ENCODE measurements at regions not wholly inside any gene's neighbourhood (a gene's known extent, or its start where the extent isn't known, plus 50 kb on each side); places are given as distances from the start of the nearest gene placed in this dataset.

DNA sequence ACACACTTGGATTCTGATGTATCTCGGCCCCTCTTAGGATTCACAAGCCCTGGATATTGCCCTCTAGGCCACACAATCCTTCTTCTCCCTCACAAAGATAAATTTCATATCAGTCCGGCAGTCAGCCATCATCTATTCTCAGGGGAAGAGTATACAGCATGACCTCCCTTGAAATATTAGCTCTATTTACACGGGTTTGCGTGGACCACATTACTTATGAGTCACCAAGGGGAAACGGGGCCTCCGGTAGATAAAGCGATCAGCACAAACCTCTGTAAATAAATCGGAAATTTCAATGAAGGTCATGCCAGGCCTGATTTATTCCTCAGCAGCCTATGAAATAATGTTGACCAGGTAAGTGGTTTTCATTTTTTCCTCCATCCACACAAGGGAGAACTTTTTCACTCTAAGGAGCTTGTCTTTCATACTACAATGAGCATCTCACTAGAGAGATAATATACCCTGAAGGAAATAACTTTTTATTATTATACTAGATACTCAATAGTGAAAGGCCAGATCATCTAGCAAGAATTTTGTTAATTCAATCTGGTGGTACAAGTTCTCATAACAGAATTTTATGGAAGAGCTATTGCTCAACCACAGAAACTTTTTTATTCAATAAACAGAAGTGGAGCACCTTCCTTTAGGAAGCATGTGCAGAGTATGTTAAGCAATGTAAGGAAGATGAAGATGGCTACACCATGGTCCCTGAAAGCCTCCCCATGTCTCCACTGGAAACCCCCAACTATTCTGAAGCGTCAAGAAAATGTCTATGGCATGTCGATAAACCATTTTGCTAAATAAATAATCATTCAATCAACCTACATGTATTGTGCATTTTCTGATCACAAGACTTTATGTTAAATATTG, 125.2 kb upstream of the PIK3C3 start:
- no peak for DNase-seq

DNA sequence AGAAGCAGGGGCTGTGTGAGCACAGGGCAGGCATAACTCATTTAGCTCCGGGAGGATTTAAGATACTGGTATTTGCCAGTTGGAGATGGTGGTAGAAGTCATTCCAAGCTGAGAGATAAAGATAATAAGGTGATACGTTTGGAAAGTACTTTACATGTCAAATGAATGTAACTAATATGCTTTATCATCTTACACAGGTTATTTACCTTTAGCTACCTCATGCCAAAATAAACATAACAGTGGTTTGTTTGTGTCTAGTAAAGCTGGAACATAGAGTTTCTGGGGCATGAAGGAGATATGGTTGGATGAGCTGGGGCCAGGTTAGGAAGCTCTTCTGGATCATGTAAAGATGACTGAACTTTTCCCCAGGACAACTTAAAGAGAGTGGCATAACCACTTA, 126.9 kb upstream of the PIK3C3 start:
- no peak for DNase-seq

DNA sequence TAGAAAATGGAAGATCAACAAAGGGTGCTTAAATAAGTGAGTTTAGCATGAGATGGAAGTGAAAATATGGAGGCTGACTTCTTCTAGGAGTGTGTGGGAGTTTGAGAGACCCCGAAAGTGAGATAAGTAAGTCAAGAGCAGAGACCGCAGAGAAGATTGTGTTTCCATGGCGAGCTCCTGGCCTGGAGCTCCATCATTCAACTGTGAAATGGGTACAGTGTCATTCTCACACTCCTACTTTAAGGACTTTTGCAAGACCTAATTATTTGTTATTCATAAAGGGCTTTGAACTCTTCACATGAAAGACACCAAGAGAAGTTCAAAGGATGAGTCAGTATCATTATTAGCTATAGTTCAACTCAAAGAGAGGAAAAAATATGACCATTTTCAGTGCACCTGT, 134.2 kb upstream of the PIK3C3 start:
- no peak for DNase-seq

DNA sequence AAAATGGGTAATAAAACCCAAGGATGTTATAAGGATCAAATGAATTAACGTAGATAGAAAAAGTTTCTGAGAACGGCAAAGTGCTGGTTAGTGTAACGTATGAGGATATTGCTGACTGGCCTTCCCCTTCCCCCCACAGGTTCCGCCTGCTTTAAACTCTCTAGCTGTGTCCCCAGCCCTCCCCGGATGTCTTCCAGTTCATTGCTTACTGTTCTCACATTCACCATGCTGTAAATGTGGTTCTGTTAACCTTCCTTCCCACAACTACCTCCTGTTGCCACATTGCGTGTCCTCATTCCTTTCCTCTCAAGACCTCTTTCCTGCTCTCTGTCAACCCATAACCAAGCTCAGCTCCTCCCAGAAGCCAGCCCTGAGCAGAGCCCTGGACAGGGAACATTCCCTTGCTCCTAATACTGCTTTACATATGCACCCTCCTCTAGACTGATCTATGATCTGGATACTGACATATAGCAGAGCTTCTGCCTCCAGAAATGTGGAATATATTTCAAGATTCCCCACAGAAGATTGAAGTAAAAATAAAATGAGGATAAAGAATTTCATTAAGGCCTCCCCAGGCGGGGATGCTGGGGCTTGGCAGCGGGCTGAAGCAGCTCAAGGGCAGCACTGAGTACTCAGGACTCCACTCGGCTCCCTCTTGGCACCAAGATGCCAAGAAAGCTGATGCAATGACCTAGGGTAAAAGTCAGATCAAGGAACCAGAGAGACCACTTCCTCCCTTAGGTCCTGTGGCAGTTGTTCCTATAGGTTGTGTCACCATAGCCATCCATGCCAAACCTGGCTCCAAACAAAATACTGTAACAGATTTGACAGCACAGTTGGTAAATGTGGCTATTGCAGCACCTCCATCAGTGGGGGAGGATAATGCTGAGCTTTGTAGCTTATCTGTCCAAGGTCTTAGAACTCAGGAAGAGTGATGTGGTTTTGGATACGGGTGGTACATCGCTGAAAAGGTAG, 136.4 kb upstream of the PIK3C3 start:
- no peak for DNase-seq

DNA sequence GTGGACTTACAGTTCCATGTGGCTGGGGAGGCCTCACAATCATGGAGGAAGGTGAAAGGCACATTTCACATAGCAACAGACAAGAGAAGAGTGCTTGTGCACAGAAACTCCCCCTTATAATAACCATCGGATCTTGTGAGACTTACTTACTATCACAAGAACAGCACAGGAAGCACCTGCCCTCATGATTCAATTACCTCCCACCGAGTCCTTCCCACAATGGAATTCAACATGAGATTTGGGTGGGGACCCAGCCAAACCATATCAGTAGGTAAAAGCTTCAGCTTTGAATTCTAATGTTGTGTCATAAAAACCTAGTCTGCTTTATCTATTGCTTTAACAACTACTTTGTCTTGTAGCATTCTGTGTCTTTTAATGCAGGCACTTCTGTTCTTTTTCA, 140.4 kb upstream of the PIK3C3 start:
- DNase-seq, result no peak

DNA sequence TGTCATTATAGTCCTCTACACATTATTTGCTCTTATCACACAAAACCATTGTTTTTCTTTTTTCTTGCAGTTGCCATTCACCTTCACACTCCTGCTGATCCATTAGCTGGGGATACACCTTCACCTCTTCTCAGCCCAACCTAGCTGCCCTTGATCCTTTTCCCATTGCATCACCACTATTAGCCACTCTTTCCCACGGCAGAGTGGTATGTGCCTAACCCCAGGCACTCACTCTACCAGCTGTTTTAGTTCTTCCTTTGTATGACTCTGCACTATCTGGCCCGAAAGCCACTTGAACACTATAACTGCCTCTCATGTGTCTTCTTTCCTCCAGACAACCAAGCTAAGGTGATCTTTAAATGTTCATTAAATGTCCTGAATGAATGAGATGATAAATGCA, 145.4 kb upstream of the PIK3C3 start:
- no peak for DNase-seq

DNA sequence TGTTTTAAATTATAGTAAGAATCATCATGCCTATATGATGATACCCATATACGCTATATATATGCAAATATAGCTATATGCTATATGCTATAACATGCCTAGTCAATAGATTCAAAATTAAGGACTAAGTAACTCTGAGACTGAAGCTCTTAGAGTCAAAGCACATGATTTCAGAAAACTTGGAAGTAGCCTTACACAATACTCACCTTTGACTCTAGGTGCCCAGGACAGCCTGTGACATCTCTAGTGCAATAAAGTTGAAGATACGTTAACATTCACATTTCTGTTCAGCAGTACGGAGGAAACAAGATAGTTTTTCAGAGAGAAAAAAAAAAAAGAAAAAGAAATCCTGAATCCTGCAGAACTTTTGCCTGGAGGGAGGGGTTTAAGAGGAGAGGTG, 149.7 kb upstream of the PIK3C3 start:
- no peak for DNase-seq

DNA sequence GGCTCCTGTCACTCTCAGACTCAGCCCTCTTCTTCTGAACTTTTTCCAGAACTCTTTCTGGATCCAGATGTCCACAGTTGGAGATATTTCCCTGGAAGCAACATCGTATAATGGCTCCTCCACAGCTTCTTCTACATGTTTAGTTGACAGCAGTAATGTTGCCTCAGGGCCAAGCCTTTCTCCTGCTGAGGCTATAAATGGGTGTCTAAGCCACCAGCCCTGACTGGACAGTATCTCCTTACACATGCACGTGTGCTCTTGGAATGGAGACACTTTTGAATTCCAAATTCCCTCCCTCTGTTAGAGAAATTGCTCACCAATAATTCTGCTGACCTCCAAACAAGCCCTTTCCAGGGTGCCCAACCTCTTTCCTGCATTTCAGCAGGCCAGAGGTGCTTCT, 156.2 kb upstream of the PIK3C3 start:
- no peak for DNase-seq

DNA sequence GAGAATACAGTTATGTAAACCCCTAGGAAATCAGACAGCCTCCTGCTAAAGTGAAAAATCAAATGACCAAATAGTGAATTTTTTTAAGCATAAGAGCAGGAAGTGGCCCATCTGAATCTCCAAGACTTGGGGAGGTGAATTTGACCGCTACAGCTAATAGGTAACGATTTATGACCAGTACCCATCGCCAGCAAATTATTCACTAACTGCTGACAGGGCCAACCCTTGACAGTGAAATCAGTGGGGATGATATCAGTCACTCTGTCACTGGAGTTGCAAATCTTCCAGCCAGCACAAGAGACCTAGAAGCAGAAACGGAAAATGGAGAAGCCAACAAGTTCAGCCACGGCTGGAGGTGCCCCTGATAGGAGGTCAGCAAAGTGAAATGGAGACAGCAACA, 164.3 kb upstream of the PIK3C3 start:
- DNase-seq, result no peak

DNA sequence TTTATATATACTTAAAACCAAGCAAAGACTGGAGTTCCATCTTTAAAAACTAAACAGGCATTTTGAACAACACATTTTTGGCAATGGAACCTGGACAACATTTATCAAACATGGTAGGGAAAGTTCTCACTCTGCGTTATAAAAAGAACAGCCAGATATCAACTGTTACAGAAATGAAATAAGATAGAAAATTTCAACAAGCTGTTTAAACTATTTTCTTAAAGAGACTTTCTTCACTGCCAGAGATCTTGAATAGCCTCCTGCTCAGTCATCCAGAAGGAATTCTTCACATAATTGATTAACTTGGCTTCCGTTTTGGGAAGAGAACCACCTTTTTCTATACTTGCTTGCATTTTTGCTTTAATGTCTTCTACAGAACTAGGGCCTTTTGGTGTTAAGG, 166.0 kb upstream of the PIK3C3 start:
- DNase-seq, result no peak

DNA sequence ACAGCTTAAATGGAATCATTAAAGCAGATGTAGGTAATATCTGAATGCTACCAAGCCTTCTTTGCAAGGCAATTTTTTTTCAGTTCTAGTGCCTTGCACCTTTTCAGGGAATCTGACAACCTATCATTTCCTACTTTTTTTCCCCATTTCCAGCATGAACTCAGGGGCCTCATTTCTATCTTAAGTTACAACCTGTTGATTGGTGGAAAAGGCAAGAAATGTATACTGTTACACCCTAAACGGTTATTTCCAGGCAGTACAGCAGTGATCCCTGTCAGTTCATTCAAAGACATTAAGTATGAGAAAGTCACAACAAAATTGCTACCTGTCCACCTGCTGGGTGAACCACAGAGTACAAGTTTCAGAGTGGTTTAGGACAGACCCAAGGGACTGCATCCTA, 171.2 kb upstream of the PIK3C3 start:
- no peak for DNase-seq

DNA sequence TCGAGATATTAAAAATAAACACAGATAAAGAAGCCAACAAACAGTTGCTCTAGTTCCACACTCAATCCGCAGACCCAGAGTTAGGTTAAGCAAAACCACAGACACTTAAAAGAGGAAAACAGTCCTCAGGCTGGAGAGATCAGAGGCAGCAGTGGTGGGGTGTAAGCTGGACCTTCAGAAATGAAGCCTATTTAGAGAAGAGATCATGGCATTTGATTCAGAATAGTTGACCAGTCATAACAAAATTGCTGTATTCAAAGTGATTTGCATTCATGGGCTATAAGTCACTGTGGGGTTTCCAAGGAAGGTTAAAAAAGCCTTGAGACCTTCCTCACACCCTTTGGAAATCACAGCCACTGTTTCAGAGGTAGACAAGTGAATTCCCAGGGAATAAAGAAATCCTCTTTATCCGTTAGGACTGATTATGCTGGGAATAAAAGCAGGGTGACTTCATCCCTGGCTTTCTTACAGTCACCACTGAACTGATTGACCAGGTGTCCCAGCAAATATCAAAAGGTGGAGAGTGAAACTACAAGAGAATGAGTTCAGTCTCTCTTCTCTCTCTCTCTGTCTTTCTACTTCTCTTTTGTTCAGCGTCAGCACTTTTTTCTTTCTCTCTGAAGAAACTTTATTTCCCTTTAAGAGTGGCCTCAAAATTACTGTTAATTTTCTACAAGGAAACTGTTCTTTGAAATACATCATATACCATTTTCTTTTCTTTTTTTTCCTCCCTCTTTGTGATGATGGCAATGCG, 171.8 kb upstream of the PIK3C3 start:
- peak; percentile 29 for DNase-seq

DNA sequence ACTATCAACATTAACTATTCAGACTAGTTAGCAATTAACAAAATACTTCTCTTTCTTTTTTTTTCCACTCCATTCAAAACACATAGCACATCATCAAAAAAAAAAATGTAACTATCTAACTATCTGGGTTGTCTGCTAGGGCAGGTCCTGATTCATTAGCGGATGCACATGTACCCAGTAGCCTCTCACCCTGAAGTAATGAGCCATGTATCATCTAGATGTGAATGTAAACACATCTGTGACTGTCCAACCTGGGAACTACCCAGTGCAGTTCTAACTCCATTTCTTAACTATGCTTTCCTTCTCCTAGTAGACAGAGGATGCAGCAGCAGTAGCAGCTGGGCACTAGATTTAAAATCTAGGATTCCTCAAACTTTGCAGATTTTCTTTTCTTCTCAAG, 183.1 kb upstream of the PIK3C3 start:
- no peak for DNase-seq

DNA sequence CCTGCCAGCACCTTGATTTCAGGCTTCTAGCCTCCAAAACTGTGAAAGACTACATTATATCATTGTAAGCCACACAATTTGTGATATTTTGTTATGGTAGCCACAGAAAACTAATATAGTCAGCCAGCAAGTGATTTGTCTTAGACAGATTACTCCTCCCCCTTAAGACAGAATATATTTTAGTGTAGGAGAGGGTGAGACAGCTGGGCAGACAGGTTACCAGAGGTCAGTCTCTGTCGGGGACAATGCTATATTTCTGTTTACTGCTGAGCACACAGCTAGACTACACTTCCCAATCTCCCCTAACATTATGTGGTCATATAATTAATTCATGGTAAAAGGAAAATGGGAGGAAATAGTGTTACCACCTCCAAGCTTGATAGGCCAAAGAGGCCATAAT, 185.8 kb upstream of the PIK3C3 start:
- DNase-seq, result no peak

DNA sequence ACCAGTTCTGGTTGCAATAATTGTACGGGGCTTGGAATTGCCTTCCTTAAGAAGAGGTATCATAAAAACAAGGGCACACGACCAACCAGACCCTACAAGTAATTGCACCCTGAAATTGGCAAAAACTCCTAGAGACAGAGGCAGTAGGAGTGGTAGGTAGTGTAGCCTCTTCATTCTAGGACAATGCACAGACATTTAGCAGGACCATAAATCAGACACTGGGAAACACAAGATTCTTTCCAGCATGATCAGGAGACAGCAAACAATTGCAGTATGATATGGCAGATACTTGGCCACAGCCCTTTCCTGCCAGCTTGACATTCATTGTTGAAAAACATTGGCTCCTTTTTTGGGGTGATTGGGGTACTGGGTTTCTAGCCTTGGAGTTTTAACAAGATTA, 186.6 kb upstream of the PIK3C3 start:
- no peak for DNase-seq

DNA sequence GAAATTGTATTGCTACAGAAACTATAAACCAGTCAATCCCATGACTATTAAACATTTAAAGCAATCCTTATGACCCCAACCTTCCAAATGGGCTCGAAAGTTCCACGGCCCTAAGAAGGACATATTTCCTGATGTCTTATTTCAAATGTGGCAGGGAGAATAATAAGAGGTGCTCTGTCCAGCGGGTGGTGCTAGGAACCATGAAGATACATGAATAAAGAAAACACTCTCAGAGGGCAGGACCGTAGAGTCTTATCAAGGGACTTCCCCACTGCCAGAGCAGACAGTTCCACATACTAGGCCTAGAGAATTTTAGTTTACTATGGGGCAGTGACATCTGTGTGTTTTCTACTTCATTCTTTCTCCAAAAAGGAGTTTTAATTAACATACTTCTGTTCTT, 187.1 kb upstream of the PIK3C3 start:
- peak; percentile 30 for DNase-seq

DNA sequence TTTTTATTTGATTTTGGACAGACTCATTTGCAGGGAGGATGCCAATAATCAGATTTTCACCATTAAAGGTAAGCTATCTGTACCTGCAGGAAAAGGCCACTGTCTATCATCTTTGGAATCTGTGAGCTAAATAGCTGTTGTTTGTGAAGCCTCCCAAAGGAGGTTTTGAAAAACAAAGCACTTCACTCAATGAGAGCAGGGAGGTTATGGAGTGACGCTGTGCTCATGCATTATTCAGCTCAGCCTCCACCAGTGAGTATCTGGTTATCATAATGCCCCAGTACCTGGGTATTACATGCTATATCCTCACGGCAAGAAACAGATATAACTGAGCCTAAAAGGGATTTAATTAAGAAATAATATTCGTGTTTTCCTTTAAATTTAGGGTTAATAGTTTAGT, 189.6 kb upstream of the PIK3C3 start:
- no peak for DNase-seq

DNA sequence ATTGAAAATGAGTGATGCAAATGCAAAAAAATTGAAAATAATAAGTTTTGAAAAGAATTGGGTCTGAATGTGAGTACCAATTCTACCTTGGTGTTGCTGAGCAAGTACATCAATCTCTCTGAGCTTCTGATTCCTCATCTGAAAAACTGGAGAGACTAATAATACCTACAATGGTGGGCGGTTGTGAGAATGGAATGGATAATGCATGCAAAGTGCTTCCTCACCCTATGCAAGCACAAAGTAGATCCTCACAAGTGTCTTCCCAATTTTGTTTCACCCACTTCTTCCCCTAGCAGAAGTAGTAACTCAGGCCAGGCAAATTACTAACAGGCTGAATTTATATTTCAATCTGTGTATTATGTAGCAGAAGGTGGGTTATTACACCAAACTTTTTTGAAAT, 191.7 kb upstream of the PIK3C3 start:
- no peak for DNase-seq

DNA sequence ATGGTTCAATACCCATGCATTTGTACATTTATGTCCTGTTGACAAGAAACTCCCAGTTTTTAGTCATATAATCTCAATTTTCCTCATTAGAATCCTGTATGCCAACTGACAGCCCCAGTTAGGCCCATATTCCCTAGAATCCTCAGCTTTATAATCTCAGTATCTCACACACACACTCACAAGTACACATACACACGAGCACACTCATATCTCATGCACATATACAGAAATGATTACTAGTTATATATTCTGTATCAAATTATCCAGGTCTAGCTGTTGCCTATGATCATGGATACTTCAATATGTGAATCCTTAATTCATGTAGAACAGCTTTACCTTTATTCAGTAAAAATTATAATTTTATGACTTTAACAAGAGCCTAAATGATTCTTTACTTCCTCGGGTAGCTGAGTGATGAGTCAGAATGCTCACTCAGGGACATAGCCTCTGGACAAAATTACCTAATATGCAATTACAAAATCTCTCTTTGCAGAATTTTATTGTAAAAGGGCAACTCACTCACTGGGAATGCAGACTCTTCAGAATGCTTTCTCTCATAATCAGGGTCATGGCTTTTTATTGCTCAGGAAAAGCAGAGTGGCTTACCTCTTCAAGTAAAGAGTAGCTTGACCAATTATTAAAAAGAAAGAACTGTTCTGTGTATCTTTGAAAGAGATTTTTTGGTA, 193.6 kb upstream of the PIK3C3 start:
- DNase-seq, result no peak

DNA sequence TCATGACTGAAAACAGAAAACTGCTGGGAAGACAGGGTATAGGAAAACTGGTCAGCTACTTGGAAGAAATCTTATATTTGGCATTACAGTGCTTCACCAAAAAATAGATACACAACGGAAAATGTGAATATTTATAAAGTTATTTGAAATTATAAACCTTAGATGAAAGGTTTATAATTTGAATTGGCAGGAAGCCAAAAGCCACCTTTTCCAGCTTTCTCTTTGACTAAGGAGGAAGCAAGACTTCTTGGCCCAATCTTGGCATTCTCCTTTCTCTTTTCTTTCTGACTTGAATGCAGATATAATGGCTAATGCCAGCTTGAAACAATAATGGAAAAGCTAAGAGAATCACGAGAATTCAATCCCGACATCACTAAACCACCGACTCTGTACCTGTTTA, 196.5 kb upstream of the PIK3C3 start:
- no peak for DNase-seq

DNA sequence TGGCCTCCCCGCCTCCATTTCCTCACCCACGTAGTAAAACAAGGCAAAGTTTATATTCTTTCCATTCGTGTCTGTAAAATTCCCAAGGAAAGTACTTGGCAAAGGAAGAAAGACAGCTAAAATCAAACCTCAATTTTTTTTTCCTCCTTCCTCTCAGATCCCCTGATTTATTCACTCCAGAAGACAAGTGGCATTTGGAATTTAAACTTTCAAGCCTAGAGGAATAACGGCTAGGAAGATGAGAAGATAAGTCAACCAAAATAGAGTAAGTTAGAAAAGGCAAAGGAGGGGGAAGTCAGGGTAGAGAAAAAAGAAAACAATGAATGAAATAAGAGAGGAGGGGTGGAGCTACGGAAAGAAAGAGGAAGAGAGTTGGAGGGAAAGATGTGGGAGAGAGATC, 198.9 kb upstream of the PIK3C3 start:
- no peak for DNase-seq

DNA sequence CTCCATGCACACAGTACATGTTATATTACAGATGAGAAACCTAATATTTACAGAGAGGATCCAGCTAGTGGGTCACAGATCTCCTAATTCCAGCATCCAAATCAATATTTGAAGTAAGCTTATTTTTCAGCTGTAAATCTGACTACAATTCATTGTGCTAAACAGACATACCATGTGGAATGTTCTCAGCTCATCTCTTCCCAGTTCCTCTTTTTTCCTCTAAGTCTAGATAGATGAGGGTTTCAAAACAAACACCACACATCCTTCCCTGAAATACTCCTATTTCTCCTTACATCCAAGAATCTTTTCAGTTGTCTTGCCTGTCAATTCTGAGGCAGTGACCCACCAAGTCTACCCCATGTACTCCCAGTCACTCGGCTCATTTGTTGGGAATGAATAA, 200.7 kb upstream of the PIK3C3 start:
- DNase-seq, result no peak

DNA sequence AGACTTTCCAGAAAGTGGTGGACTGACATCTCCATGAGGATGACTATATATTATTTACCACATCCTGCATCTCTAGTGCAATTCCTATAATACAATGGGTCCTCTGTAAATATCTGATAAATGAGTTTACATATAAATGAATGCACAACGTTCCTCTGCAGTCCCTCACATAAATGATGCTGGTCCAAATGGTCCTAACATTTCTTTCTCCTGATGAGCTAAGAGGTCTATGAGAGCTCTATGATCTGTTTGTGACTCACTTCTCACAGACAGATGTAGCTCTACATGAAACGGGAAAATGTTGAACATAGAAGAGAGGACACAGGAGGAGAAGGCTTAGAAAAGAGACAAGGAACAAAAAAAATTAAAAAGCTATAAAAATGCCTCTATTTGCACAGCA, 201.2 kb upstream of the PIK3C3 start:
- DNase-seq, result no peak
